Psoas muscle (tissue), 7 donors: ENCODE measurements at regions not wholly inside any gene's neighbourhood (a gene's known extent, or its start where the extent isn't known, plus 50 kb on each side); places are given as distances from the start of the nearest gene placed in this dataset.

ENCODE experiments used
- ATAC-seq, 4 donors: fragments of 200-7000 bp; cut with Tn5 transposase; one replicate each; pipeline ENCODE4 v1.9.1; 2020; ENCODE audit warnings: moderate library complexity in 3 of 4, mild to moderate bottlenecking in 2 of 4
- DNase-seq, 2 donors: peaks; one replicate each; pipeline ENCODE4 v3.0.0-alpha.2; 2020
- H3K27ac ChIP-seq: fragments of 200-600 bp; one replicate; pipeline ENCODE4 v1.8.0; 2022
- H3K27me3 ChIP-seq, 3 donors: fragments of 200-600 bp in 1 of 3; one replicate each; pipeline versions ENCODE4 v1.6.1 to v1.8.0; 2013 to 2022; ENCODE audit warnings: low read length in 2 of 3, mild to moderate bottlenecking in 2 of 3, moderate library complexity in 1 of 3; ENCODE audit not compliant: insufficient read depth in 3 of 3
- H3K36me3 ChIP-seq, 2 donors: fragments of 200-600 bp in 1 of 2; one replicate each; pipeline versions ENCODE4 v1.6.1 to v1.8.0; 2013 to 2022; ENCODE audit warnings: low read depth in 1 of 2, mild to moderate bottlenecking in 1 of 2, moderate library complexity in 1 of 2; ENCODE audit not compliant: insufficient read depth in 1 of 2
- H3K4me1 ChIP-seq: fragments of 200-600 bp; one replicate; pipeline ENCODE4 v1.8.0; 2022
- H3K4me3 ChIP-seq: fragments of 200-600 bp; one replicate; pipeline ENCODE4 v1.8.0; 2022; ENCODE audit warnings: mild to moderate bottlenecking
- H3K9me3 ChIP-seq: fragments of 200-600 bp; one replicate; pipeline ENCODE4 v1.8.0; 2022
- WGBS, 3 donors: extraction: QIAGEN DNeasy Blood & Tissue Kit; methylation state at CpG; one replicate each; pipeline versions ENCODE4 v1.1.6 to v1.1.7; 2013; 5-methylcytosine and 5-hydroxymethylcytosine counted together
- intact Hi-C, 2 donors: fragments of 100-400 bp; cut with DNase I; formaldehyde crosslinking; loops; one replicate each; pipeline versions ENCODE4 v1.11.0 to v1.14.2; 2022
- TF ChIP-seq, protein P1 (sequence below): fragments of 200-600 bp; IDR thresholded peaks from one replicate; pipeline ENCODE4 v1.8.0; 2022; ENCODE audit warnings: antibody characterized with exemption
- donor health status: healthy with polysubstance abuse.
- donor health status: DM: no; HTN: no; CAD: no; lungs with moderate emphysema.
- donor health status: Bipolar disorder and iron deficiency.
- donor health status: healthy.
- donor health status: DM: yes; HTN: yes; CAD: no.
- donor health status: DM: no; HTN: no; CAD: no.
- donor health status: DM: yes; HTN: yes; CAD: no.

DNA sequence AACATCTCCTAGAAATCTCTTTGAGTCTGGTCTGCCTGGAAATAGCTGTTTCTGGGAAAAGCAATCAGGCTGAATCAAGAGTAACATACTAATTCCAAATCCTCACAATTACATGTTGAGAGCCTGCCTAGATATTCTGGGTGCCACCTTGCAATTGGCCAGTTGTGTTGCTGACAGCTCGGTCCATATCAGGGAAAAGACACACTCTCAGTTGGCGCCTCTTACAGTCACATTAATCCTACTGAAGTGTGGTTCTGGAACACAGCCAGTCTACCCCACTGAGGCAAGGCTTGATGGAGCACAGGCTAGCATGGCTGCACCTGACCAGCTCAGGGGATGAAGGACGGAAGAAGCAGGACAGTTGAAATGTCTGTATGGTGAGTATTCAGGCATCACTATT lies 121.4 kb upstream of the TAB2 start:
- 79 to 84% (median 80%) methylated on average over 3 of the region's 3 CpGs for WGBS, 3 donors
- intact Hi-C loops, result no loop called here
- Histone ChIP-seq H3K27me3 (no peaks in the 10 kb centered on the region), H3K9me3 (peaks cover 8% of the 10 kb centered on the region), H3K27ac (no peak overlapping the region), H3K4me3 (no peak overlapping the region), H3K4me1 (no peaks in the 10 kb centered on the region), H3K36me3 (no peaks in the 10 kb centered on the region)
- TF ChIP-seq, protein P1, sequence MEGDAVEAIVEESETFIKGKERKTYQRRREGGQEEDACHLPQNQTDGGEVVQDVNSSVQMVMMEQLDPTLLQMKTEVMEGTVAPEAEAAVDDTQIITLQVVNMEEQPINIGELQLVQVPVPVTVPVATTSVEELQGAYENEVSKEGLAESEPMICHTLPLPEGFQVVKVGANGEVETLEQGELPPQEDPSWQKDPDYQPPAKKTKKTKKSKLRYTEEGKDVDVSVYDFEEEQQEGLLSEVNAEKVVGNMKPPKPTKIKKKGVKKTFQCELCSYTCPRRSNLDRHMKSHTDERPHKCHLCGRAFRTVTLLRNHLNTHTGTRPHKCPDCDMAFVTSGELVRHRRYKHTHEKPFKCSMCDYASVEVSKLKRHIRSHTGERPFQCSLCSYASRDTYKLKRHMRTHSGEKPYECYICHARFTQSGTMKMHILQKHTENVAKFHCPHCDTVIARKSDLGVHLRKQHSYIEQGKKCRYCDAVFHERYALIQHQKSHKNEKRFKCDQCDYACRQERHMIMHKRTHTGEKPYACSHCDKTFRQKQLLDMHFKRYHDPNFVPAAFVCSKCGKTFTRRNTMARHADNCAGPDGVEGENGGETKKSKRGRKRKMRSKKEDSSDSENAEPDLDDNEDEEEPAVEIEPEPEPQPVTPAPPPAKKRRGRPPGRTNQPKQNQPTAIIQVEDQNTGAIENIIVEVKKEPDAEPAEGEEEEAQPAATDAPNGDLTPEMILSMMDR, result no peak
- no peak for DNase-seq
- ATAC-seq, result no peak

DNA sequence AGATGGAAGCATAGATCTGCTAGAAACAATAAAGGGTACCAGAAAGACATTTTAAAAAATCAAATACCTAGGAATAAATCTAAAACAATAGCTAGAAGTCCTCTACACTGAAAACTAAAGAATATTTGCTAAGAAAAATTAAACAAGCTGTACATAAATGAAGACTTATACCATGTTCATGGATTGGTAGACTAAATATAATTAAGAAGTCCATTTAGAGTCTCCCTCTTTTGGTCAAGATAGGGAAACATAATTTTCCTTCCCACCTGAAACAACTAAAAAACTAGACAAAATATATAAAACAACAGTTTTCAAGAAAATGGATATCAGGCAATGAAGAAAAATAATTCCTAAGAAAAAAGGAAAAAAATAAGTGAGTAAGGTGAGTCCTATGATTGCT lies 120.0 kb upstream of the TAB2 start:
- Histone ChIP-seq H3K9me3 (peaks cover 8% of the 10 kb centered on the region), H3K4me3 (no peak overlapping the region), H3K36me3 (no peaks in the 10 kb centered on the region), H3K27me3 (no peaks in the 10 kb centered on the region), H3K27ac (no peak overlapping the region), H3K4me1 (no peaks in the 10 kb centered on the region)
- ATAC-seq, result no peak
- intact Hi-C loops, result no loop called here
- DNase-seq, result no peak
- TF ChIP-seq, protein P1, result no peak

DNA sequence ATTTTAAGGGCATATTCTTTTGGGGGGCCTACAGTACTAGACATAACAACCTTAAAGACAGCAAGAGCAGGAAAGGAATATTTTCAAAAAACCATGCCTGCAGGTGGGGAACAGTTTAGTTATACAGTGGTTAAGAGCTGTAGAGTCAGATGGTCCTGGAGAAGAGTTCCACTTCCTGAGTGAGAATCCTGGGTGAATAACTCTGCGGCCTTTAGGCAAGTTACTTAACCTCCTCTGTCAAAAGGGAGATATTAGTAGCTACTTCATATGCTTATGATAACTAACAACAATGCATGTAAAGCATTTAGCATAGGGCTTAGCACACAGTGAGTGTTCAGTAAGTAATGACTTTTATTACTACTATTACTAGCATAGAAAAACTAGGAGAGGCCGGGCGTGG lies 119.2 kb upstream of the TAB2 start:
- no peak for DNase-seq
- H3K36me3 ChIP-seq, result no peaks in the 10 kb centered on the region
- peaks cover 8% of the 10 kb centered on the region for H3K9me3 ChIP-seq
- no peak overlapping the region for H3K4me3 ChIP-seq
- no peaks in the 10 kb centered on the region for H3K4me1 ChIP-seq
- no peak overlapping the region for H3K27ac ChIP-seq
- no peak for ATAC-seq
- no peaks in the 10 kb centered on the region for H3K27me3 ChIP-seq
- WGBS, 3 donors, result 97 to 98% (median 98%) methylated on average over 3 of the region's 3 CpGs
- TF ChIP-seq, protein P1, result no peak
- intact Hi-C loops, result no loop called here

DNA sequence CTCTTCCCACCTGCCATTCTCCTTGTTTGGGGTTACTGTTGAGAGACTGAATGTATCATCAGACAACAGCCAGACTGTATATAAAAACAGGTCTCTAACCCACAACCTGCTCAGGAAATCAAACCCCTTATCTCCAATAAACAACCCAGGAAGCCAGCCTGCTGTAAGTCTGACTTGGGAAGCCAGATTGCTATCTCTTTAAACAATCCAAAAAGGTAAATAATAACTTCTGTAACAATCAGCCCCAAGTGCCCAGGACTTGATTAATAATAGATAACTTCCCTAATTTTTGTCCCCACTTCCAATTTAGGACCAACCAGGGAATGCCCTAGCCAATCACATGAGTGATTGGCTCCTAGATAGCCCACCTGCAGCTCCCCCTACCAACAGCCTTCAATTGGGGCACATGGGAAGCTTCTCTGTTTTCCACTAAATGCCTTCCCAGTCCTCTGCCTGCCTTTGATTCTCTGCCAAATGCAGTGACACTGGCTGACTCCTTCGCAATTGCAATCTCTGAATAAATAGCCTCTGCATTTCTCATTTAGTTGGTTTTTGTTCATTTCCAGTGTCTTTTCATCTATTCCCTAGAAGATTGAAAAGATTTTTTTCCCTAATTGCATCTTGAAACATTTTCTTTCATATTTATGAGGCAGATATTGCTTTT lies 117.1 kb upstream of the TAB2 start:
- Histone ChIP-seq H3K9me3 (peaks cover 8% of the 10 kb centered on the region), H3K27ac (no peak overlapping the region), H3K4me3 (no peak overlapping the region), H3K27me3 (no peaks in the 10 kb centered on the region), H3K4me1 (no peaks in the 10 kb centered on the region), H3K36me3 (no peaks in the 10 kb centered on the region)
- WGBS, 3 donors, result 46 to 51% (median 47%) methylated on average over 1 of the region's 1 CpG
- TF ChIP-seq, protein P1, result no peak
- intact Hi-C loops, result no loop called here
- ATAC-seq, result no peak
- DNase-seq, result no peak

DNA sequence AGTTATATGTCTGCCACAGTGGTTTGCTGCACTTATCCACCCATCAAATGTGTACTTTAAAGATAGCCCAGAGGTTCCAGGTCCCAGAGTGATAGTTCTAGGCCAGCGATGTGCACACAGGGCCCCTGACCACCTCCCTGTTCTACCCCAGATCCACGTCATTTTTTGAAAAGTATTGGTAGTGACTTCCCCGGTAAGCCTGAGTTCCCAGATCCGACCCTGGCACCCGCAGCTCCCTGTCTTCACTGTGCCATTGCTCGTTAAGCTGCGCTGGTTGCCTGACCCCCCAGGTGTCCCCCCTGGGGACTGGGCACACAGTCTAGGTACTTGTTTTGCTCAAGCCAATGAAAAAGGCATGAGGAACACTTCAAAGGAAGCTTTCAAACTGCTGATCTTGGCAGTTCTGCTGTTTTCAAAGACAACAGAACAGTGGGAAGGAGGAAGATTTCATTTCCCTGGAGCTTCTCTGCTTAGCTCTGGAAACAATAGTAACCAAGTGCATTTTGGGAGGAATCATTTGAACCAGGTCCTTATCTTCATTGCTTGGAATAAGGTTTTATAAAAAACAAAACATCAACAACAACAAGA lies 116.3 kb upstream of the TAB2 start:
- Histone ChIP-seq H3K4me3 (no peak overlapping the region), H3K27ac (no peak overlapping the region), H3K36me3 (no peaks in the 10 kb centered on the region), H3K27me3 (no peaks in the 10 kb centered on the region), H3K9me3 (peaks cover 8% of the 10 kb centered on the region), H3K4me1 (no peaks in the 10 kb centered on the region)
- no peak for ATAC-seq
- WGBS, 3 donors, result 77 to 85% (median 82%) methylated on average over 7 of the region's 7 CpGs
- no peak for DNase-seq
- TF ChIP-seq, protein P1, result no peak
- intact Hi-C loops, result no loop called here
